Sigmoid colon (tissue), 6 donors: ENCODE measurements at regions not wholly inside any gene's neighbourhood (a gene's known extent, or its start where the extent isn't known, plus 50 kb on each side); places are given as distances from the start of the nearest gene placed in this dataset.

Experiments
- DNase-seq: peaks from one replicate; pipeline ENCODE4 v3.0.0-alpha.2; 2019
- H3K27ac ChIP-seq, 4 donors: fragments of 200-600 bp; sonication (generic); one replicate each; pipeline ENCODE4 v1.5.1; 2016 to 2019; ENCODE audit warnings: mild to moderate bottlenecking in 1 of 4
- H3K27me3 ChIP-seq, 3 donors: fragments of 200-600 bp; sonication (generic); one replicate each; pipeline ENCODE4 v1.5.1; 2019; ENCODE audit warnings: mild to moderate bottlenecking in 1 of 3
- H3K36me3 ChIP-seq, 4 donors: fragments of 200-600 bp; sonication (generic); one replicate each; pipeline ENCODE4 v1.5.1; 2016 to 2019
- H3K4me1 ChIP-seq, 4 donors: fragments of 200-600 bp; sonication (generic); one replicate each; pipeline ENCODE4 v1.5.1; 2017 to 2019
- H3K4me3 ChIP-seq, 4 donors: fragments of 200-600 bp; sonication (generic); one replicate each; pipeline ENCODE4 v1.5.1; 2017 to 2019; ENCODE audit warnings: mild to moderate bottlenecking in 2 of 4, moderate library complexity in 1 of 4
- H3K9me3 ChIP-seq, 4 donors: fragments of 200-600 bp in 3 of 4; sonication (generic) in 3 of 4; one replicate each; pipeline versions ENCODE4 v1.5.1 to v1.6.1; 2013 to 2019
- EP300 ChIP-seq, 4 donors: sonication (generic); formaldehyde crosslinking; IDR thresholded peaks; one replicate each; pipeline ENCODE4 v1.6.1; 2017; ENCODE audit warnings: antibody characterized with exemption in 4 of 4
- POLR2A ChIP-seq, 2 donors: fragments of 450-650 bp; IDR thresholded peaks; one replicate each; pipeline ENCODE4 v1.6.1; 2016; ENCODE audit warnings: antibody characterized with exemption in 2 of 2, mild to moderate bottlenecking in 2 of 2, moderate library complexity in 2 of 2
- POLR2AphosphoS5 ChIP-seq, 4 donors: sonication (generic); formaldehyde crosslinking; IDR thresholded peaks; one replicate each; pipeline ENCODE4 v1.6.1; 2017; ENCODE audit warnings: antibody characterized with exemption in 4 of 4
- WGBS, 2 donors: extraction: QIAGEN DNeasy Blood & Tissue Kit; methylation state at CpG; one replicate each; pipeline ENCODE4 v1.1.7; 2013; 5-methylcytosine and 5-hydroxymethylcytosine counted together
- intact Hi-C: fragments of 100-400 bp; cut with DNase I; formaldehyde crosslinking; loops from one replicate; pipeline ENCODE4 v1.15.1; 2023
- TF ChIP-seq, protein P1 (sequence below), 4 experiments: fragments of 450-650 bp in 3 of 4; fragments of 200-600 bp in 1 of 4; IDR thresholded peaks; one replicate each; pipeline ENCODE4 v1.5.1; 2016 to 2019; ENCODE audit warnings: antibody characterized with exemption in 4 of 4, mild to moderate bottlenecking in 3 of 4, moderate library complexity in 2 of 4
- donor health status: healthy with polysubstance abuse.
- donor health status: healthy.

DNA sequence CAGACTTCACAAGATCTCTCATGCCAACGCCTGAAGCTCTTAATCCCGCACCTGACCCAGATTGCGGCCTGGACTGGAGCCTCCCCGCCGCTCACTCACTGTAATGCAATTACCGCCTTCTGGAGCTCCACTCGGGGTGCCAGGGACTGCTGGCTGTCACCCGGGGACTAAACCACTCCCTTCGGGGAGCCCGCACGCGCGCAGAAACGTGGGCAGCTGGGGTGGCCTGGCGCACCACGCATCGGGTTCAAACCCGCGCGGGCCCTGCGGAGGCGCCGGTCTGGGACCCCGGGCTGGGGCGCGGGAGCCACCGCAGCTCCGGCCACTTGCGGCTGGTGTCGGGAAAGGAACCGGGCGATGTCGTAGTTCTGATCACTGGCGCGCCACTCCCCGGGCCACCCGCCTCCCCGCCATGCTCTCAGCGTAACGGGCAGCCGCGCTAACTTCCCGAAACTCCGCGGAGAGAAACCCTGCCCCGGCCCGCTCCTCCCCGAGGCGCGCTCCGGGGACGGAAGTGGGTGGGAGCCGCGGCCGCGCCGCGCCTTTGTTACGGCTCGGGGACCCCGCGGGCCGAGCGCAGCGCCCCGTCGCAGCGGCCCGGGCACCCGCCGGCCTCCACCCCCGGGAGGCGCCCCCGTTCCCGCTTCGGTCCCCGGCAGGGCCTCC is 100.3 kb upstream of the SVIL start:
- TF ChIP-seq POLR2AphosphoS5 (IDR thresholded peaks at IDR 0.05) (peak in 3 of 4 donors; percentile 2 to 68 (median 54)), EP300 (IDR thresholded peaks at IDR 0.05) (peak in 1 of 4 donors; percentile 4), POLR2A (IDR thresholded peaks at IDR 0.05) (no peak)
- TF ChIP-seq, protein P1, sequence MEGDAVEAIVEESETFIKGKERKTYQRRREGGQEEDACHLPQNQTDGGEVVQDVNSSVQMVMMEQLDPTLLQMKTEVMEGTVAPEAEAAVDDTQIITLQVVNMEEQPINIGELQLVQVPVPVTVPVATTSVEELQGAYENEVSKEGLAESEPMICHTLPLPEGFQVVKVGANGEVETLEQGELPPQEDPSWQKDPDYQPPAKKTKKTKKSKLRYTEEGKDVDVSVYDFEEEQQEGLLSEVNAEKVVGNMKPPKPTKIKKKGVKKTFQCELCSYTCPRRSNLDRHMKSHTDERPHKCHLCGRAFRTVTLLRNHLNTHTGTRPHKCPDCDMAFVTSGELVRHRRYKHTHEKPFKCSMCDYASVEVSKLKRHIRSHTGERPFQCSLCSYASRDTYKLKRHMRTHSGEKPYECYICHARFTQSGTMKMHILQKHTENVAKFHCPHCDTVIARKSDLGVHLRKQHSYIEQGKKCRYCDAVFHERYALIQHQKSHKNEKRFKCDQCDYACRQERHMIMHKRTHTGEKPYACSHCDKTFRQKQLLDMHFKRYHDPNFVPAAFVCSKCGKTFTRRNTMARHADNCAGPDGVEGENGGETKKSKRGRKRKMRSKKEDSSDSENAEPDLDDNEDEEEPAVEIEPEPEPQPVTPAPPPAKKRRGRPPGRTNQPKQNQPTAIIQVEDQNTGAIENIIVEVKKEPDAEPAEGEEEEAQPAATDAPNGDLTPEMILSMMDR (IDR thresholded peaks at IDR 0.05): no peak
- intact Hi-C loops: loop anchor here (5.0 to 10.0 kb wide), 3 partner anchors 103 to 270 kb away; partner anchors contain the start of gene SVIL
- Histone ChIP-seq H3K4me3 (peak overlapping the region; percentile 77 to 97 (median 88)), H3K27ac (peak overlapping the region; percentile 94 to 100 (median 98)), H3K4me1 (peaks cover 0 to 23% (median 18%) of the 10 kb centered on the region in 4 donors), H3K27me3 (no peaks in the 10 kb centered on the region), H3K36me3 (peaks cover 0 to 10% (median 5%) of the 10 kb centered on the region in 4 donors), H3K9me3 (no peaks in the 10 kb centered on the region)
- WGBS, 2 donors: 1% methylated on average over 77 of the region's 77 CpGs
- peak; percentile 84 for DNase-seq

DNA sequence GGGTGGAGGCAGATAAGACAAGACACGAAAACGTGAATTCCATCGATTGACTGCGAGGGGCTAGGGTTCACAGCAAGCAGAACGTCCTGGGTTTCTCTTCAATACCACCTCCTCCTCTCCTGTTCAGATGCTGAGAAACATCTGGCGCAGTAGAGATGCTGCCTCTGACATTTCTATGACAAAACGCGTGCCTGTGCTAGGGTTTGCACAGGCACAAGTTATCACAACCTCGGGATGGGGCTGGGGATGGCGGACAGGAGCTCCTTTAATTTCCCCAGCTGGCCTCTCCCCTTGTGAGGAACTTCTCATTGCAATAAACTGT is 99.8 kb upstream of the SVIL start:
- Histone ChIP-seq H3K4me3 (peak overlapping the region; percentile 77 to 97 (median 88)), H3K9me3 (no peaks in the 10 kb centered on the region), H3K27me3 (no peaks in the 10 kb centered on the region), H3K27ac (peak overlapping the region; percentile 94 to 100 (median 98)), H3K36me3 (peaks cover 0 to 15% (median 7%) of the 10 kb centered on the region in 4 donors), H3K4me1 (peaks cover 0 to 28% (median 22%) of the 10 kb centered on the region in 4 donors)
- no peak for DNase-seq
- peak in 1 of 2 donors; percentile 9 for TF ChIP-seq POLR2A (IDR thresholded peaks at IDR 0.05)
- TF ChIP-seq EP300 (IDR thresholded peaks at IDR 0.05): no peak
- TF ChIP-seq, protein P1 (IDR thresholded peaks at IDR 0.05): no peak
- peak in 3 of 4 donors; percentile 22 to 59 (median 28) for TF ChIP-seq POLR2AphosphoS5 (IDR thresholded peaks at IDR 0.05)
- WGBS, 2 donors: 6 to 37% methylated on average over 10 of the region's 10 CpGs
- intact Hi-C loops: loop anchor here (5.0 to 10.0 kb wide), 2 partner anchors 102 to 270 kb away; partner anchors contain the start of gene SVIL

DNA sequence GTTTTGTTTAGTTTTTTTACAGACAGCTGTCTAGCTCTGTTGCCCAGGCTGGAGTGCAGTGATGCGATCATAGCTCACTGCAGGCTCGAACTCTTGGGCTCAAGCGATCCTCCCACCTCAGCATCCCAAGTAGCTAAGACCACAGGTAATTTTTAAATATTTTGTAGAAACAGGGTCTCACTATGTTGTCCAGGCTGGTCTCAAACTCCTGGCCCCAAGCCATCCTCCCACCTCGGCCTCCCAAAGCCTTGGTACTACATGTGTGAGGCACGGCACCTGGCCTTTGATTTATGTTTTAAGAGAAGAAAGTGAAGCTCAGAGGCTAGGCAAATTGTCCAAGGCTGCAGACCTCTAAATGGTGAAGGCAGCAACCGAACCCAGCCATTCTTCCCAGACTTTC is 98.6 kb upstream of the SVIL start:
- Histone ChIP-seq H3K4me1 (peaks cover 0 to 41% (median 35%) of the 10 kb centered on the region in 4 donors), H3K27ac (peak overlapping the region; percentile 94 to 100 (median 98)), H3K4me3 (peak overlapping the region; percentile 77 to 97 (median 88)), H3K27me3 (no peaks in the 10 kb centered on the region), H3K36me3 (peaks cover 0 to 24% (median 7%) of the 10 kb centered on the region in 4 donors), H3K9me3 (no peaks in the 10 kb centered on the region)
- WGBS, 2 donors: 71 to 92% methylated on average over 6 of the region's 6 CpGs
- DNase-seq: peak; percentile 68
- intact Hi-C loops: loop anchor here (5.0 to 10.0 kb wide), 2 partner anchors 101 to 271 kb away; partner anchors contain the start of gene SVIL
- peak in 1 of 4 donors; percentile 4 for TF ChIP-seq POLR2AphosphoS5 (IDR thresholded peaks at IDR 0.05)
- TF ChIP-seq, protein P1 (IDR thresholded peaks at IDR 0.05): no peak

DNA sequence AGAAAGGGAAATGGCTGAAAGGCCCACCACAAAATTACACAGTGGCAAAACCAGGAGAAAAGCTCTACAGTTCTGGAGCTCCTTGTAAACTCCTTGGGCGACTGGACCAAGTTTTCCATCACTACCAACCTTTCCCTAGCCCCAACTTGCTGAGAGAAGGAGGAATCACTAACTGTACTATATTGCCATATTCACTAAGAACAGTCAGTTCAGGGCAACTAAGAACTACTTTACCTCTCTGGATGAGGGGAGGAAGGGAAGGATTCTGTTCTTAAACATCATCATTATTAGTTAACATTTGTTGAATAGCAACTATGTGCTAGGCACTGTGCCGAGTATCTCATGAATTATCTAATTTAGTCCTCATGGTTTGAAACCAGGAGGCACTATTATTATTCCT is 98.1 kb upstream of the SVIL start:
- Histone ChIP-seq H3K36me3 (peaks cover 0 to 24% (median 7%) of the 10 kb centered on the region in 4 donors), H3K27ac (peak overlapping the region; percentile 94 to 100 (median 98)), H3K27me3 (no peaks in the 10 kb centered on the region), H3K9me3 (no peaks in the 10 kb centered on the region), H3K4me1 (peaks cover 0 to 45% (median 39%) of the 10 kb centered on the region in 4 donors), H3K4me3 (peak overlapping the region; percentile 77 to 97 (median 88))
- TF ChIP-seq POLR2AphosphoS5 (IDR thresholded peaks at IDR 0.05) (peak; percentile 39 to 62 (median 42)), EP300 (IDR thresholded peaks at IDR 0.05) (peak in 1 of 4 donors; percentile 79), POLR2A (IDR thresholded peaks at IDR 0.05) (no peak)
- TF ChIP-seq, protein P1 (IDR thresholded peaks at IDR 0.05): no peak
- 89 to 92% methylated on average over 2 of the region's 2 CpGs for WGBS, 2 donors
- intact Hi-C loops: loop anchor here (5.0 to 10.0 kb wide), 2 partner anchors 101 to 272 kb away; partner anchors contain the start of gene SVIL
- DNase-seq: no peak
